Activated CD8-positive, alpha-beta memory T cell treated with anti-CD3 and anti-CD28 coated beads, Interleukin-2, amount 50 U/mL, for 1 hour (primary cell): ENCODE measurements at regions not wholly inside any gene's neighbourhood (a gene's known extent, or its start where the extent isn't known, plus 50 kb on each side); places are given as distances from the start of the nearest gene placed in this dataset.

Experiments
- DNase-seq: peaks from one replicate; pipeline ENCODE4 v3.0.0-alpha.2; 2020; ENCODE audit errors: extremely low read depth

GRCh38 chr13:107205318-107206104 is 637.6 kb upstream of the ARGLU1 start:
- DNase-seq: no peak

- no peak for DNase-seq
These were observed 635.4 kb upstream of the ARGLU1 start for GRCh38 chr13:107203146-107203847.

GRCh38 chr13:107202371-107203023 is 634.6 kb upstream of the ARGLU1 start:
- no peak for DNase-seq

- DNase-seq: no peak
These were observed 632.6 kb upstream of the ARGLU1 start for GRCh38 chr13:107200491-107200890.

- DNase-seq: no peak
These were observed 624.4 kb upstream of the ARGLU1 start for GRCh38 chr13:107192289-107192688.

- DNase-seq: no peak
These were observed 622.1 kb upstream of the ARGLU1 start for GRCh38 chr13:107190065-107190464.

- DNase-seq: no peak
These were observed 618.0 kb upstream of the ARGLU1 start for GRCh38 chr13:107185889-107186288.

GRCh38 chr13:107170270-107170931 is 602.5 kb upstream of the ARGLU1 start:
- no peak for DNase-seq

- no peak for DNase-seq
These were observed 589.3 kb upstream of the ARGLU1 start for GRCh38 chr13:107157271-107157670.

- no peak for DNase-seq
These were observed 576.5 kb upstream of the ARGLU1 start for GRCh38 chr13:107144432-107144831.

GRCh38 chr13:107141767-107142166 is 573.8 kb upstream of the ARGLU1 start:
- no peak for DNase-seq

- no peak for DNase-seq
These were observed 571.1 kb upstream of the ARGLU1 start for GRCh38 chr13:107139006-107139405.

- DNase-seq: no peak
These were observed 570.5 kb upstream of the ARGLU1 start for GRCh38 chr13:107138486-107138885.

- no peak for DNase-seq
These were observed 566.0 kb upstream of the ARGLU1 start for GRCh38 chr13:107133950-107134349.

GRCh38 chr13:107130566-107130965 is 562.6 kb upstream of the ARGLU1 start:
- DNase-seq: no peak

- no peak for DNase-seq
These were observed 556.8 kb upstream of the ARGLU1 start for GRCh38 chr13:107124730-107125129.

GRCh38 chr13:107124129-107124718 is 556.3 kb upstream of the ARGLU1 start:
- no peak for DNase-seq

GRCh38 chr13:107121793-107122192 is 553.9 kb upstream of the ARGLU1 start:
- no peak for DNase-seq

- DNase-seq: no peak
These were observed 552.3 kb upstream of the ARGLU1 start for GRCh38 chr13:107119989-107120881.

- no peak for DNase-seq
These were observed 550.6 kb upstream of the ARGLU1 start for GRCh38 chr13:107118506-107118905.
